SK-N-MC (cell line): ENCODE measurements at regions not wholly inside any gene's neighbourhood (a gene's known extent, or its start where the extent isn't known, plus 50 kb on each side); places are given as distances from the start of the nearest gene placed in this dataset.

ENCODE experiments used
- EZH2 ChIP-seq: fragments of 200-600 bp; sonication (generic); IDR thresholded peaks from one replicate; pipeline ENCODE4 v1.6.1; 2017; ENCODE audit warnings: antibody characterized with exemption
- FOXP2 ChIP-seq: optimal IDR thresholded peaks from 2 replicates; pipeline ENCODE3; 2011; ENCODE audit warnings: mild to moderate bottlenecking, moderate library complexity; ENCODE audit not compliant: insufficient read depth; ENCODE audit errors: extremely low read length, control extremely low read depth
- POLR2AphosphoS5 ChIP-seq: IDR thresholded peaks from 2 replicates; pipeline ENCODE4 v1.6.1; 2012; ENCODE audit warnings: mild to moderate bottlenecking, low read depth, low read length, borderline replicate concordance

DNA sequence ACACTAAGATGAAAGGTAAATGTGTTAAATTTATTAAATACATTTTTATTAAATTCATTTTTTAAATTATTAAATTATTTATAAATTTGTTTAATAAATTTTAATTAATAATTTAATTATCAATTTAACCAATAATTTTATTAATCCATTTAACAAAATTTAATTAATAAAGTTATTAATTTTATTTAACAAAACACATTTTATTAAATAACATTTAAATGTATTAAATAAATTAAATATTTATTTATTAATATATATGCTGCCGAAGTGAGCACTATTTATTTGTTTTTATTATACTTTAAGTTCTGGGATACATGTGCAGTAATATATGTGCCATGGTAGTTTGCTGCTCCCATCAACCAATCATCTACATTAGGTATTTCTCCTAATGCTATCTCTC is 719.5 kb downstream of the TRIML1 start:
- TF ChIP-seq EZH2 (no peak), POLR2AphosphoS5 (no peak), FOXP2 (no peak)
